ENCODE measurements at regions not wholly inside any gene's neighbourhood (a gene's known extent, or its start where the extent isn't known, plus 50 kb on each side); places are given as distances from the start of the nearest gene placed in this dataset.

GRCh38 chr9:22898591-22898990 is 452.0 kb downstream of the DMRTA1 start:
- H3K4me3 ChIP-seq (ENCODE audit: low read depth, low read length), result no peak overlapping the region
- H3K9me3 ChIP-seq (ENCODE audit: control insufficient read depth, insufficient read depth, low read depth, low read length), result no peaks in the 10 kb centered on the region
- POLR2A ChIA-PET, result no interaction called here
- no peaks in the 10 kb centered on the region for H3K4me1 ChIP-seq (ENCODE audit: control insufficient read depth, insufficient read depth, low read length)
- no peaks in the 10 kb centered on the region for H3K36me3 ChIP-seq (ENCODE audit: control insufficient read depth in 2 of 2, insufficient read depth in 1 of 2, low read length in 2 of 2)
- CTCF ChIA-PET, result interaction anchor here (0.6 to 0.7 kb wide), 3 partner anchors 20 to 272 kb away, joined by 3 to 5 read pairs (median 5); no protein-coding TSS in a partner anchor
- no peak for TF ChIP-seq KLF9 (tag by site-specific recombination; IDR thresholded peaks at IDR 0.05; ENCODE audit: low read depth)
- no peak for TF ChIP-seq ZNF174 (tag by site-specific recombination; IDR thresholded peaks at IDR 0.05)
- TF ChIP-seq ZNF155 (tag by site-specific recombination; IDR thresholded peaks at IDR 0.05), result no peak
- H3K27ac ChIP-seq (ENCODE audit: extremely low read depth, low read depth, low read length), result no peak overlapping the region

GRCh38 chr9:22911632-22912031 is 465.0 kb downstream of the DMRTA1 start:
- ChIA-PET CTCF (no interaction called here), POLR2A (no interaction called here)
- TF ChIP-seq ZFP37 (tag by site-specific recombination; IDR thresholded peaks at IDR 0.05) (no peak), KLF10 (tag by site-specific recombination; IDR thresholded peaks at IDR 0.05) (no peak), SETDB1 (IDR thresholded peaks at IDR 0.05; ENCODE audit: insufficient read length, low read length) (no peak), ZNF362 (tag by site-specific recombination; IDR thresholded peaks at IDR 0.05) (no peak), ZNF677 (tag by site-specific recombination; IDR thresholded peaks at IDR 0.05) (no peak), MEIS1 (CRISPR knock-in tag; IDR thresholded peaks at IDR 0.05; ENCODE audit: borderline replicate concordance) (no peak), MYNN (tag by site-specific recombination; IDR thresholded peaks at IDR 0.05; ENCODE audit: borderline replicate concordance) (no peak), ZNF169 (tag by site-specific recombination; IDR thresholded peaks at IDR 0.05) (no peak), PRDM6 (tag by site-specific recombination; IDR thresholded peaks at IDR 0.05) (no peak), ELK4 (IDR thresholded peaks at IDR 0.05; ENCODE audit: borderline replicate concordance, low read depth, low read length) (no peak), ZNF623 (tag by site-specific recombination; IDR thresholded peaks at IDR 0.05) (no peak), HOXD13 (CRISPR knock-in tag; IDR thresholded peaks at IDR 0.05; ENCODE audit: borderline replicate concordance) (no peak), ZNF596 (tag by site-specific recombination; IDR thresholded peaks at IDR 0.05) (no peak), ZNF398 (tag by site-specific recombination; IDR thresholded peaks at IDR 0.05) (no peak), ZBTB6 (tag by site-specific recombination; IDR thresholded peaks at IDR 0.05) (no peak), ATF2 (tag by site-specific recombination; IDR thresholded peaks at IDR 0.05; ENCODE audit: low read depth) (no peak), ZNF664 (tag by site-specific recombination; IDR thresholded peaks at IDR 0.05) (no peak), ZNF174 (tag by site-specific recombination; IDR thresholded peaks at IDR 0.05) (no peak)
- no peaks in the 10 kb centered on the region for H3K9me3 ChIP-seq (ENCODE audit: control insufficient read depth, insufficient read depth, low read depth, low read length)
- no peak overlapping the region for H3K4me3 ChIP-seq (ENCODE audit: low read depth, low read length)
- H3K4me1 ChIP-seq (ENCODE audit: control insufficient read depth, insufficient read depth, low read length), result no peaks in the 10 kb centered on the region
- no peaks in the 10 kb centered on the region for H3K36me3 ChIP-seq (ENCODE audit: control insufficient read depth in 2 of 2, insufficient read depth in 1 of 2, low read length in 2 of 2)
- H3K27ac ChIP-seq (ENCODE audit: extremely low read depth, low read depth, low read length), result no peak overlapping the region
